NCI-H1105 (cell line): ENCODE measurements at regions not wholly inside any gene's neighbourhood (a gene's known extent, or its start where the extent isn't known, plus 50 kb on each side); places are given as distances from the start of the nearest gene placed in this dataset.
"Not testable (repeated sequence)": the region's sequence is repeated elsewhere in the genome, so short reads cannot be mapped to it uniquely, and the experiment has no call there.

Source experiments
- DNase-seq: peaks from one replicate; lab custom pipeline; 2025; lab: John Stamatoyannopoulos, UW

- peak; percentile 61 for DNase-seq
Observed at GRCh38 chr6:137309078-137309762, 90.0 kb upstream of the IFNGR1 start.

- DNase-seq: no peak
Observed at GRCh38 chr6:137307163-137307854, 88.1 kb upstream of the IFNGR1 start.

DNA sequence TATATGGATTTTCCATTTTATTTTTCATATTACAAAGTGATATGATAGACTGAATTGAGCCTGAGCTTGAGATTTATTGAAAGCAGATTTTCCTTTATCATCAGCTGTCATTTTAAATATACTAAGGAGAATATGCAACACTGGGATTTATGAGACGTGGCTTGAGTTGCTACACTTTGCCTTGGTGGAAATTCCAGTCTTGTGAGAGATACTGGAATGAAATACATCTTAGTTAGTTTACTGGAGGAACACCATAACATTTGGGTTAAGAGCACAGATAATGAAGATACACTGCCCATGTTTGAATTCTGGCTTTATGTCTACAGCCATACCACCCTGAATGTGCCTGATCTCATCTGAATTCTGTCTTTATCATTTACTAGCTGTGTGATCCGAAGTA lies 86.5 kb upstream of the IFNGR1 start:
- no peak for DNase-seq

DNA sequence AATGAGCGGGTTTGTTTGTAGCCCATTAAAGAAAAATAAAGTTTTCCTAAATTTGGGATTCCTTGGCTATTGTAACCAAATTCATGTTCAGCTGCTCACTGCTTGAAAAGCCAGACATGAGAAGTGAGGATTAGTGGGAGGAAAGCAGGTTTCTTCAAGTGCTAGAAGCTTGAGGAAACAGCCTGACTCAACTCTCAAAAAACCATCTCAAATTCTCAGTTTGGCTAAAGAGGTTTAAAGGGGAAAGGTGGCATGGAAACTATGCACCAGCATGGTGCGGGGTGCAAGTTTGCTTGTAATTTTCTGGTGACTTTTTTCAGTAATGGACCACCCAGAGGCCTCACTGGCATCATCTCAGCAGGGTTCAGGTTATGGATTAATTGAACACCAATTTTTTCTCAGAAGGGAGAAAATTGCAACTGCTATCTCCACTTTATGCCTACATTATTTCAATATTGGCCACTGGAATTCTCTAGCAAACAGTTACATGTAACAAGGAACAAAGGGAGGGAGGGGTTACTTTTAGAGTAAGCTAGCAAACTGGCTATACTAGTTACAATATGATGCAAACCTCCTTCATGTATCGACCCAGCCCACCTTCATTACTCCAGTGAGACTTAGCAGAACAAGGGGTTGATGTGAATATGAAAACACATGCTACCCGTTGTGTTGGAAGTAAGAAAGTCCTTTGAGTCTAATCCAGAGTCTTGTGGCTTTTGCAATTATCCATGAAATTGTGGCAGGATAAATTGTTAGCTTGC lies 85.0 kb upstream of the IFNGR1 start:
- DNase-seq: no peak

DNA sequence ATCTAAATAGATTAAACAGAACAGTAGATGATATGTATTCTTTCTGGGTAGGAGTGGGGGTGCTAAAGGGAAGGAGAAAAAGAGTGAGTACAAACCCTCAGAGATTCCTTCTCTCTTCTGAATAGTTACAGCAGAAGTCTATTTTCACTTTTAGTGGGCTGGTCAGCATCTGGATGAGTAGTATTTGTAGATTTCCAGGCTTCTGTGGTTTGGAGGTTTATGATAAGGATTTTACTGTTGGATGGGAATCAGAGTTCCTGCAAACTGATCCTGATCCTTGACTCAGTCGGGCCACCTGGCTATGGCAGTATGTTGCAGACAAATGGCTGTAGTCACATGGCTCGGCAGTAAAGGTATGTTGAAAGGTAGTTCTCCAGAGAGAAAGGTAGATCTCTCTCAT lies 84.3 kb upstream of the IFNGR1 start:
- no peak for DNase-seq

GRCh38 chr6:137299681-137300080 lies 80.5 kb upstream of the IFNGR1 start:
- DNase-seq: no peak

GRCh38 chr6:137297887-137298286 lies 78.7 kb upstream of the IFNGR1 start:
- DNase-seq: no peak

- not testable (repeated sequence) for DNase-seq
Observed at GRCh38 chr6:137292326-137292725, 73.1 kb upstream of the IFNGR1 start.

- DNase-seq: peak; percentile 6
Observed at GRCh38 chr6:137291441-137291840, 72.3 kb upstream of the IFNGR1 start.

GRCh38 chr6:137290601-137291261 lies 71.5 kb upstream of the IFNGR1 start:
- no peak for DNase-seq

GRCh38 chr6:137286916-137287315 lies 67.7 kb upstream of the IFNGR1 start:
- DNase-seq: no peak

DNA sequence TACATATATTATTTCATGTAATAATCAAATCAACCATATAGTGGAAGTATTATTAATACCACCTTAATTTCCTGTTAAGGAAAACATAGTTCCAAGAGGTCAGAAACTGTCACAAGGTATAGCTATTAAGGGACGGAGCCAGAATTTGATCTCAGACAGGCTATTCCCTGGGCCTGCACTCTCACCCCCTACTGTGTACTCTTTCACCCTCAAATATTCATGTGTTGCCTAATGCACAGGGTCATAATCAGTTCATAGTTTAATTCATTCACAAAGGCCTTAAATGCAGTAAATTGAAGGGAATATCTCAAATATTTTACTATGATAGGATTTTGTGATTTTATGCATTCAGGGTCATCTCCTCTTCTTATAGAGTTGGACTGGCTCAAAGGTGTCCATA lies 67.2 kb upstream of the IFNGR1 start:
- no peak for DNase-seq

GRCh38 chr6:137284811-137285110 lies 65.6 kb upstream of the IFNGR1 start:
- no peak for DNase-seq

- DNase-seq: no peak
Observed at GRCh38 chr6:137283940-137284810, 65.0 kb upstream of the IFNGR1 start.

DNA sequence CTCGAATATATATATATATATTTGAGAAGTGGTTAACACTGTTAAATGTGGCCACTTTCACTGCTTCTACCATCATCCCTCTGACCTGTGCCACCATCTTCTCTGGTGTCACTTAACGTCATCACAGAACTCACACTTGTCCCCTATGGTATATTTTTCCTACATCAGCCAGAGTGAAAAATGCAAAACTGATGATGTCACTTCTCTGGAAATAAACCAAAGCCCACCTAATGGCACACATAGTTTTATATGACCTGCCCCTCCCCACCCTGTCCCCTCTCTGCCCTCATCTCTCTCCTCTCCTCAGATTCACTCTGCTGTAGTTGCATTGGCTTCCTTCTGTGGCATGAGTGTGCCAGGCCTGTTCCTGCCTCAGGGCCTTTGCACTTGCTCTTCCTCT lies 63.9 kb upstream of the IFNGR1 start:
- DNase-seq: no peak

GRCh38 chr6:137282254-137282653 lies 63.1 kb upstream of the IFNGR1 start:
- no peak for DNase-seq

GRCh38 chr6:137279279-137279678 lies 60.1 kb upstream of the IFNGR1 start:
- not testable (repeated sequence) for DNase-seq

DNA sequence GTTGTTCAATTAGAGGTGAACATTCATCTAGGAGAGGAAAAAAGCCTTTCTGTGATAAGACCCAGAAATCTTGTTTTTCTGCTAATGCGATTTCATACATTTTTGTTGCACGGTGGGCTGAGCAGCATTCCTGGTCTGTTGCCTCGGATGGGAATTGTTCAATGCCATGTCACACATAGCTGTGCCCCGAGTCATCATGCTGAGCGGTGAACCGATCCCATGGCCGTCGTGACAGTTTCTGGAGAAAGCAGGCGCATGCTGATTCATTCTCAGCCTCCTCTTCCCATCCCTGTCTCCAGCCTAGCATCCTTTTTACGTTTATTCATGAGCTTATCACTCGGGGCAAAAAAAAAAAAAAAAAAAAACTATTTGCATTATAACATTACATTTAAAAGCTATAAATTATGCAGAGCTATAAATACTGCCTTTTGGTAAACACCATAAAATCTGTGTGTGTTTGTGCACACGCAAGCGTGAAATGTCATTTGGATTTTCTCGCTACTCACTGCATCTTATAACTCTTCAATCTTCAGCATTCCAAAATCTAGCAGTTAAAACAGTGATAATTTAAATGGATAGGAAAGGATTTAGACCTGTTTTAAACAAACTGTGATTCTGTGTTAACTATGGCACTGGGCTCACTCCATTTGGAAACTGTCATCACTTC lies 58.9 kb upstream of the IFNGR1 start:
- DNase-seq: no peak

DNA sequence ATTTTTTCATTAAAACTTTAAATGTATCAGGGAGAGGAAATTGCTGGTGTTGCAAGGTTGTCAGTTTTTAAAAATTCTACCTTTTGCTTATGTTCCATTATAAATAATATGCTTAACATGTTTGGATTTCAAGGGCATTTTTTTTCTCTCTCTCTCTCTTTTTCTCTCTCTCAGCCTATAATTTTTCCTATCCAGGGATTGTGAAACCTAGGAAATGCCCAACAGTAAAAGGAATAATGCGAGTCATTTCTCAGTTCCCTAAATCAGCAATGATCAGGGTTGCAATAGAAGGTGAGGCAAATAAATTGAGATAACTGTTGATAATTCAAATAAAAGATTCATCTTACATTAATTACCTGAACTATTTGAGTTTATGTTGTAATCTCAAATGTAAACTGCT lies 53.2 kb upstream of the IFNGR1 start:
- no peak for DNase-seq

DNA sequence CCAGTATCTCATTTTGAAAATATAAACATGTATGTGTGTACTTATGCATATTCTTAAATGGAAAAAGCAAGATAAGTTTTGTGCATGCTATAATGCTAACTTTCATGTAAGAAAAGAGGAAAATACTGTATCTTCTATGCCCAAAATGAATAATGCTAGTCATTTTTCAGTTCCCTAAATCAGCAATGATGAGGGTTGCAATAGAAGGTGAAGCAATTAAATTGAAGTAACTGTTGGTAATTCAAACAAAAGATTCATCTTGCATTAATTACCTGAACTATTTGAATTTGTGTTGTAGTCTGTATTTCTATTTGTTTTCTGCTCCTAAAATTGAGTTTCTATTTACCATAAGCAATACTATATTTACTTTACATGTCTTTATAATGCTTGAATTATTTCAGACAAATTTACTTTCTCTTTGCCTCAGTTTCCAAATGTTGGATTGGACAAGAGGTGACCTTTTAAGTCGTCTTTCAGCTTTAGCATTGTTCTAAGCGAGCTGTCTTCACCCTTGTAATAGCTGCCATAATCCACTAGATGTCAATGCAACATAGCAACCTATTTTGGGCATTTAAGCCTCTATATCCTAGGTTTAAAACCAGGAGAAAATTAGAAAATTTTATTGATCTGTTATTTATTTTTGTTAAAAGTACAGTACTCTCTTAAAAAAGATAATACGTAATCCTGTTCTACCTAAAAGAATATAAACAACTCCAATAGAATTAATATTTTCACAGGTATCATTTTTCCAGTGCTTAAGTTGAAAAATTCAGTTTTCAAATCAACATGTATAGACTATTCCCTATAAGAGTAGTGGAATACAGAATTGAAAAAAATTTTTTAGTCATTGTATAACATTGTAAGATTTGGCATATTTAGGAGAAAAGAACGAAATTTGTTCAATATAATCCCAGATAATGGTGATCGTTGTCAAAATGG lies 52.3 kb upstream of the IFNGR1 start:
- DNase-seq: peak; percentile 29
